ENCODE measurements at regions not wholly inside any gene's neighbourhood (a gene's known extent, or its start where the extent isn't known, plus 50 kb on each side); places are given as distances from the start of the nearest gene placed in this dataset.

DNA sequence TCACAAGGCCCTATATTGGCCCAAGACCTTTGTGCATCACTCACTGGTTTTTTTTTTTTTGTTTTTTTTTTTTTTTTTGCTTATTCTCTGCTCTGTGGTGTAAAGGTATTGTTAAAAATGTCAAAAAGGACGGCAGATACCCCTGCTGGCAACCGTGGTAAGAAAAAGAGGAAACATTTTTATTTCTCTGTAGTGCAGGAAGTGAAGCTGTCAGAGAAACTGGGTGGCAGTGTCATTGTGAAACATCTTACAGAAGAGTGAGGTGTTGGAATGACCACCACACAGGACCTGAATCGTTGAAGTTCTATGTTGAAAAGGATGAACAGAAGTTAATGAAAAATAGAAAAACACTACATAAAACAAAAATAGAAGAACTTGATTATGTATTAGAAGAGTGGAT, 346.4 kb downstream of the FGF9 start:
- H3K9me1 ChIP-seq (replicated peaks; ENCODE audit: control insufficient read depth, extremely low read depth, insufficient read depth, low read length), result no peaks in the 10 kb centered on the region
- H3K4me2 ChIP-seq (ENCODE audit: insufficient read depth, low read length), result no peak overlapping the region
- H2AFZ ChIP-seq (ENCODE audit: low read depth, low read length), result no peak overlapping the region
- H3K9me3 ChIP-seq (replicated peaks; ENCODE audit: control insufficient read depth, insufficient read depth, low read length), result no peaks in the 10 kb centered on the region
- H3K4me1 ChIP-seq (ENCODE audit: control insufficient read depth, extremely low read depth, insufficient read depth, low read length), result no peaks in the 10 kb centered on the region
- dilution Hi-C loops (cut with MboI; ENCODE audit: extremely low pct_ligation_motif_present, low sequenced_read_pairs), result no loop called here
- FAIRE-seq (no peak), DNase-seq (ENCODE audit: low read depth, low spot score) (no peak)
- intact Hi-C loops (cut with micrococcal nuclease), result no loop called here
- no peak overlapping the region for H3K4me3 ChIP-seq (replicated peaks in 1 of 3; ENCODE audit: insufficient read depth in 1 of 3, low read depth in 1 of 3, low read length in 3 of 3)
- ChIA-PET CTCF (no interaction called here), POLR2A (no interaction called here)
- H3K27me3 ChIP-seq (ENCODE audit: control insufficient read depth in 2 of 2, insufficient read depth in 2 of 2, low read length in 2 of 2), result no peaks in the 10 kb centered on the region
- no peak overlapping the region for H3K9ac ChIP-seq (replicated peaks; ENCODE audit: extremely low read depth, insufficient read depth, low read length)
- no peaks in the 10 kb centered on the region for H4K20me1 ChIP-seq (replicated peaks; ENCODE audit: control insufficient read depth, extremely low read depth, insufficient read depth, low read length)
- TF ChIP-seq MYC (IDR thresholded peaks at IDR 0.05; ENCODE audit: low read depth, low read length) (no peak), GATA2 (IDR thresholded peaks at IDR 0.05; ENCODE audit: insufficient read depth, insufficient read length, low read depth, low read length) (no peak), POLR2AphosphoS5 (IDR thresholded peaks at IDR 0.05; ENCODE audit: insufficient read depth, low read depth, low read length) (no peak), EZH2 (IDR thresholded peaks at IDR 0.05; ENCODE audit: borderline replicate concordance, low read depth, low read length, severe bottlenecking) (no peak), MAX (IDR thresholded peaks at IDR 0.05; ENCODE audit: insufficient read depth, insufficient read length) (no peak), JUN (IDR thresholded peaks at IDR 0.05; ENCODE audit: borderline replicate concordance, insufficient read depth, insufficient read length, low read depth) (no peak), POLR2A (IDR thresholded peaks at IDR 0.05; ENCODE audit: low read depth, low read length) (no peak), FOS (IDR thresholded peaks at IDR 0.05; ENCODE audit: borderline replicate concordance, insufficient read depth, low read length) (no peak)
- TF ChIP-seq, protein P1, sequence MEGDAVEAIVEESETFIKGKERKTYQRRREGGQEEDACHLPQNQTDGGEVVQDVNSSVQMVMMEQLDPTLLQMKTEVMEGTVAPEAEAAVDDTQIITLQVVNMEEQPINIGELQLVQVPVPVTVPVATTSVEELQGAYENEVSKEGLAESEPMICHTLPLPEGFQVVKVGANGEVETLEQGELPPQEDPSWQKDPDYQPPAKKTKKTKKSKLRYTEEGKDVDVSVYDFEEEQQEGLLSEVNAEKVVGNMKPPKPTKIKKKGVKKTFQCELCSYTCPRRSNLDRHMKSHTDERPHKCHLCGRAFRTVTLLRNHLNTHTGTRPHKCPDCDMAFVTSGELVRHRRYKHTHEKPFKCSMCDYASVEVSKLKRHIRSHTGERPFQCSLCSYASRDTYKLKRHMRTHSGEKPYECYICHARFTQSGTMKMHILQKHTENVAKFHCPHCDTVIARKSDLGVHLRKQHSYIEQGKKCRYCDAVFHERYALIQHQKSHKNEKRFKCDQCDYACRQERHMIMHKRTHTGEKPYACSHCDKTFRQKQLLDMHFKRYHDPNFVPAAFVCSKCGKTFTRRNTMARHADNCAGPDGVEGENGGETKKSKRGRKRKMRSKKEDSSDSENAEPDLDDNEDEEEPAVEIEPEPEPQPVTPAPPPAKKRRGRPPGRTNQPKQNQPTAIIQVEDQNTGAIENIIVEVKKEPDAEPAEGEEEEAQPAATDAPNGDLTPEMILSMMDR (IDR thresholded peaks at IDR 0.05; ENCODE audit: extremely low read depth in 1 of 2, insufficient read depth in 1 of 2, low read depth in 1 of 2, low read length in 2 of 2), result no peak
- H3K36me3 ChIP-seq (ENCODE audit: control insufficient read depth in 2 of 2, extremely low read depth in 1 of 2, insufficient read depth in 2 of 2, low read length in 2 of 2), result no peaks in the 10 kb centered on the region
- no peak overlapping the region for H3K27ac ChIP-seq (ENCODE audit: insufficient read depth, low read depth, low read length)
- no peaks in the 10 kb centered on the region for H3K79me2 ChIP-seq (ENCODE audit: control insufficient read depth, insufficient read depth, low read length)
- BruUV-seq (replicated peaks), result no TSS peak

Measured in endothelial cell of umbilical vein (primary cell).